ENCODE measurements at regions not wholly inside any gene's neighbourhood (a gene's known extent, or its start where the extent isn't known, plus 50 kb on each side); places are given as distances from the start of the nearest gene placed in this dataset.

DNA sequence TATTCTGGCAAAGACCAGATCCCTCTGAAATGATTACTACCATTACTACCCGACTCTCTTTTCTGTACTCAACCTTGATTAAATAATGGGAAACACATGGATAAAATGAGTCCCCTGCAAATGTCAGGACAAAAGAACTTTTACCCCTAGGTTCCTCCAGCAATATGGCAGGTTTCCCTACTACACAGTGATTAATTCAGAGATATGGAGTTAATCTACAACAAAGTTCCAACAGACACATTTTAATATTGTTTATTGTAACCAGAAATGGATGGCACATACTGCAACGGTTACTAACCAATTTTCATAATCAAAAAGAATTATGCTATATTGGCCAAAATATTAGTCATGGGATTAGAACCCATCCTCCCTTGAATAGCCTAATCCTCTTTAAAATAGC lies 294.8 kb downstream of the ATPSCKMT start:
- Histone ChIP-seq H4K5ac (ENCODE audit: low read depth, low read length) (no peak overlapping the region), H3K9me1 (ENCODE audit: insufficient read depth, low read length) (no peaks in the 10 kb centered on the region), H3K18ac (ENCODE audit: low read depth, low read length) (no peak overlapping the region), H2AK9ac (replicated peaks; ENCODE audit: low read depth, low read length, poor library complexity) (no peak overlapping the region), H3K23ac (ENCODE audit: low read depth, low read length) (no peak overlapping the region), H2AK5ac (ENCODE audit: low read depth, low read length) (no peak overlapping the region), H2BK120ac (ENCODE audit: low read depth, low read length) (no peak overlapping the region), H3K4me1 (ENCODE audit: control insufficient read depth, insufficient read depth, low read length) (no peaks in the 10 kb centered on the region), H3K79me1 (ENCODE audit: low read depth in 1 of 2, low read length in 2 of 2) (no peaks in the 10 kb centered on the region), H3K4me2 (ENCODE audit: low read depth, low read length) (no peak overlapping the region), H3K14ac (replicated peaks; ENCODE audit: low read depth, low read length) (no peak overlapping the region), H2BK5ac (ENCODE audit: low read depth, low read length, poor library complexity, severe bottlenecking) (no peak overlapping the region), H4K91ac (ENCODE audit: insufficient read depth, low read depth, low read length) (no peak overlapping the region), H3K56ac (ENCODE audit: extremely low read depth, insufficient read depth, low read length) (no peak overlapping the region), H2BK20ac (ENCODE audit: low read depth, low read length) (no peak overlapping the region), H3K27me3 (ENCODE audit: control insufficient read depth, insufficient read depth, low read length) (peaks cover 17% of the 10 kb centered on the region), H4K20me1 (ENCODE audit: insufficient read depth, low read length) (no peaks in the 10 kb centered on the region), H4K8ac (ENCODE audit: low read depth in 2 of 2, low read length in 2 of 2) (no peak overlapping the region), H3K9ac (ENCODE audit: low read depth, low read length) (no peak overlapping the region), H3K9me3 (ENCODE audit: control insufficient read depth, insufficient read depth, low read length) (no peaks in the 10 kb centered on the region), H2BK15ac (ENCODE audit: low read depth, low read length) (no peak overlapping the region), H3K4ac (ENCODE audit: low read depth, low read length) (no peak overlapping the region), H3K36me3 (ENCODE audit: control insufficient read depth, insufficient read depth, low read length) (no peaks in the 10 kb centered on the region), H3K4me3 (ENCODE audit: insufficient read depth, low read depth, low read length) (no peak overlapping the region), H2AFZ (replicated peaks; ENCODE audit: low read length, poor library complexity) (no peak overlapping the region), H3K27ac (ENCODE audit: insufficient read depth, low read length) (no peak overlapping the region)
- no TSS peak for BruUV-seq (replicated peaks)
- dilution Hi-C loops (cut with HindIII; ENCODE audit: low sequenced_read_pairs, unreplicated experiment) (no loop called here), intact Hi-C loops (cut with micrococcal nuclease) (no loop called here), in situ Hi-C loops (cut with MboI; ENCODE audit: low sequenced_read_pairs) (no loop called here)
- no peak for DNase-seq
- no peak for ATAC-seq (ENCODE audit: low read depth)
- WGBS, 2 experiments (ENCODE audit: extremely low coverage in 2 of 2, insufficient read length in 1 of 2): no CpG with 5 or more reads among the region's 2 CpGs
- TF ChIP-seq MAFK (IDR thresholded peaks at IDR 0.05; ENCODE audit: low read depth, low read length) (no peak), CHD1 (IDR thresholded peaks at IDR 0.05; ENCODE audit: low read depth, low read length) (no peak), MXI1 (IDR thresholded peaks at IDR 0.05; ENCODE audit: borderline replicate concordance, low read depth, low read length) (no peak), POLR2A (IDR thresholded peaks at IDR 0.05; ENCODE audit: low read depth, low read length) (no peak), CTCF (conservative IDR thresholded peaks at IDR 0.05; ENCODE audit: low read depth, low read length) (no peak), RAD21 (IDR thresholded peaks at IDR 0.05; ENCODE audit: low read length) (no peak), MAZ (IDR thresholded peaks at IDR 0.05; ENCODE audit: borderline replicate concordance, low read depth, low read length) (no peak), NFE2L2 (IDR thresholded peaks at IDR 0.05; ENCODE audit: low read depth, low read length) (no peak), ELK1 (IDR thresholded peaks at IDR 0.05; ENCODE audit: borderline replicate concordance, low read depth, low read length) (no peak)
- TF ChIP-seq, protein P1, sequence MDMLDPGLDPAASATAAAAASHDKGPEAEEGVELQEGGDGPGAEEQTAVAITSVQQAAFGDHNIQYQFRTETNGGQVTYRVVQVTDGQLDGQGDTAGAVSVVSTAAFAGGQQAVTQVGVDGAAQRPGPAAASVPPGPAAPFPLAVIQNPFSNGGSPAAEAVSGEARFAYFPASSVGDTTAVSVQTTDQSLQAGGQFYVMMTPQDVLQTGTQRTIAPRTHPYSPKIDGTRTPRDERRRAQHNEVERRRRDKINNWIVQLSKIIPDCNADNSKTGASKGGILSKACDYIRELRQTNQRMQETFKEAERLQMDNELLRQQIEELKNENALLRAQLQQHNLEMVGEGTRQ (IDR thresholded peaks at IDR 0.05; ENCODE audit: low read depth, low read length): no peak
- POLR2A ChIA-PET (ENCODE audit: unreplicated experiment): no interaction called here
- CTCF ChIA-PET: no interaction called here

All from IMR-90 (cell line).